MM.1S (cell line): ENCODE measurements at regions not wholly inside any gene's neighbourhood (a gene's known extent, or its start where the extent isn't known, plus 50 kb on each side); places are given as distances from the start of the nearest gene placed in this dataset.

ENCODE experiments used
- DNase-seq: peaks from one replicate; pipeline ENCODE4 v3.0.0-alpha.2; 2015
- H2AFZ ChIP-seq: fragments of 300-600 bp; sonication (generic); 2 replicates; pipeline ENCODE4 v1.6.0; 2016; ENCODE audit warnings: antibody characterized with exemption, low read length
- H3F3A ChIP-seq: fragments of 300-600 bp; sonication (generic); 2 replicates; pipeline ENCODE4 v1.6.1; 2016; ENCODE audit warnings: mild to moderate bottlenecking, antibody characterized with exemption, low read length, moderate library complexity, mixed read lengths; ENCODE audit not compliant: insufficient read depth
- H3K27ac ChIP-seq: fragments of 300-600 bp; sonication (generic); 2 replicates; pipeline ENCODE4 v1.5.1; 2016; ENCODE audit warnings: mild to moderate bottlenecking, low read length
- H3K27me3 ChIP-seq: fragments of 300-600 bp; sonication (generic); replicated peaks from 2 replicates; pipeline ENCODE4 v1.6.0; 2016; ENCODE audit warnings: low read length; ENCODE audit not compliant: insufficient read depth
- H3K36me3 ChIP-seq: fragments of 300-600 bp; sonication (generic); replicated peaks from 2 replicates; pipeline ENCODE4 v1.6.1; 2016; ENCODE audit warnings: mild to moderate bottlenecking, low read length, mixed read lengths; ENCODE audit not compliant: insufficient read depth
- H3K4me1 ChIP-seq: fragments of 300-600 bp; sonication (generic); 2 replicates; pipeline ENCODE4 v1.6.1; 2016; ENCODE audit warnings: low read length, mixed read lengths
- H3K4me2 ChIP-seq: fragments of 300-600 bp; sonication (generic); 2 replicates; pipeline ENCODE4 v1.6.0; 2016; ENCODE audit warnings: low read depth, low read length
- H3K4me3 ChIP-seq: fragments of 300-600 bp; sonication (generic); 2 replicates; pipeline ENCODE4 v1.5.1; 2016; ENCODE audit warnings: low read length, mixed read lengths
- H3K79me2 ChIP-seq: fragments of 300-600 bp; sonication (generic); 2 replicates; pipeline ENCODE4 v1.6.1; 2016; ENCODE audit warnings: mixed run types, low read length, mixed read lengths
- H3K9ac ChIP-seq: fragments of 300-600 bp; sonication (generic); 2 replicates; pipeline ENCODE4 v1.6.1; 2016; ENCODE audit warnings: low read length, mixed read lengths
- H3K9me2 ChIP-seq: fragments of 300-600 bp; sonication (generic); replicated peaks from 2 replicates; pipeline ENCODE4 v1.6.1; 2016; ENCODE audit warnings: mild to moderate bottlenecking, low read length, mixed read lengths; ENCODE audit not compliant: insufficient read depth
- H3K9me3 ChIP-seq: fragments of 300-600 bp; sonication (generic); replicated peaks from 2 replicates; pipeline ENCODE4 v1.6.1; 2016; ENCODE audit warnings: mild to moderate bottlenecking, low read length, mixed read lengths; ENCODE audit not compliant: insufficient read depth
- H4K20me1 ChIP-seq: fragments of 300-600 bp; sonication (generic); 2 replicates; pipeline ENCODE4 v1.6.1; 2016; ENCODE audit warnings: mild to moderate bottlenecking, low read length, moderate library complexity, mixed read lengths; ENCODE audit not compliant: insufficient read depth
- CTCF ChIP-seq: fragments of 300-600 bp; sonication (generic); IDR thresholded peaks from 2 replicates; pipeline ENCODE4 v1.5.1; 2016; ENCODE audit warnings: antibody characterized with exemption, low read length, mixed read lengths
- EZH2 ChIP-seq: fragments of 300-600 bp; sonication (generic); optimal IDR thresholded peaks from 2 replicates; pipeline ENCODE3; 2017; ENCODE audit warnings: low read depth, mild to moderate bottlenecking, antibody characterized with exemption, low read length, mixed read lengths
- EZH2phosphoT487 ChIP-seq: fragments of 300-600 bp; sonication (generic); IDR thresholded peaks from 2 replicates; pipeline ENCODE4 v1.6.1; 2018; ENCODE audit warnings: antibody characterized with exemption, low read length

GRCh38 chr10:128994598-128995143 lies 472.4 kb upstream of the MGMT start:
- Histone ChIP-seq H3K27ac (no peak overlapping the region), H3K4me2 (no peak overlapping the region), H4K20me1 (no peaks in the 10 kb centered on the region), H3K9me3 (no peaks in the 10 kb centered on the region), H3K4me1 (no peaks in the 10 kb centered on the region), H3K4me3 (no peak overlapping the region), H3K9ac (no peak overlapping the region), H3F3A (no peaks in the 10 kb centered on the region), H3K27me3 (no peaks in the 10 kb centered on the region), H3K9me2 (no peaks in the 10 kb centered on the region), H3K79me2 (no peaks in the 10 kb centered on the region), H3K36me3 (no peaks in the 10 kb centered on the region), H2AFZ (no peak overlapping the region)
- DNase-seq = no peak
- TF ChIP-seq CTCF (no peak), EZH2phosphoT487 (no peak), EZH2 (no peak)

- H3K27me3 ChIP-seq = no peaks in the 10 kb centered on the region
Observed at GRCh38 chr10:128995676-128996075, 471.4 kb upstream of the MGMT start.

GRCh38 chr10:128996092-128996491 lies 470.9 kb upstream of the MGMT start:
- Histone ChIP-seq H3K9ac (no peak overlapping the region), H3K9me3 (no peaks in the 10 kb centered on the region), H4K20me1 (no peaks in the 10 kb centered on the region), H3K36me3 (no peaks in the 10 kb centered on the region), H3K27ac (no peak overlapping the region), H3K27me3 (no peaks in the 10 kb centered on the region), H2AFZ (no peak overlapping the region), H3K4me1 (no peaks in the 10 kb centered on the region), H3F3A (no peaks in the 10 kb centered on the region), H3K9me2 (no peaks in the 10 kb centered on the region), H3K4me3 (no peak overlapping the region), H3K79me2 (no peaks in the 10 kb centered on the region), H3K4me2 (no peak overlapping the region)
- no peak for TF ChIP-seq EZH2
- TF ChIP-seq EZH2phosphoT487 = no peak
- no peak for TF ChIP-seq CTCF
- no peak for DNase-seq

More at GRCh38 chr10:128995676-128996075, 471.4 kb upstream of the MGMT start:
- Histone ChIP-seq H3K9me2 (no peaks in the 10 kb centered on the region), H3K9ac (no peak overlapping the region), H3F3A (no peaks in the 10 kb centered on the region), H3K4me1 (no peaks in the 10 kb centered on the region), H3K79me2 (no peaks in the 10 kb centered on the region), H3K36me3 (no peaks in the 10 kb centered on the region), H3K4me2 (no peak overlapping the region), H3K4me3 (no peak overlapping the region), H4K20me1 (no peaks in the 10 kb centered on the region), H3K9me3 (no peaks in the 10 kb centered on the region), H3K27ac (no peak overlapping the region), H2AFZ (no peak overlapping the region)
- no peak for TF ChIP-seq CTCF
- no peak for TF ChIP-seq EZH2phosphoT487
- no peak for TF ChIP-seq EZH2
- DNase-seq = no peak
